GM06990 (cell line): ENCODE measurements at regions not wholly inside any gene's neighbourhood (a gene's known extent, or its start where the extent isn't known, plus 50 kb on each side); places are given as distances from the start of the nearest gene placed in this dataset.

ENCODE experiments used
- DNase-seq: peaks from one replicate; pipeline ENCODE4 v3.0.0-alpha.2; 2011; ENCODE audit not compliant: insufficient read length; ENCODE audit errors: extremely low read depth
- H3K27me3 ChIP-seq: replicated peaks from 2 replicates; pipeline ENCODE4 v1.6.0; 2011; ENCODE audit warnings: low read length; ENCODE audit not compliant: control insufficient read depth, insufficient read depth
- H3K36me3 ChIP-seq: 2 replicates; pipeline ENCODE4 v1.5.1; 2011; ENCODE audit warnings: low read length; ENCODE audit not compliant: control insufficient read depth, insufficient read depth
- H3K4me3 ChIP-seq: replicated peaks from 2 replicates; pipeline ENCODE4 v1.5.1; 2011; ENCODE audit warnings: low read depth, mild to moderate bottlenecking, control low read depth, low read length
- TF ChIP-seq, protein P1 (sequence below): IDR thresholded peaks from 2 replicates; pipeline ENCODE4 v1.5.1; 2011; ENCODE audit warnings: low read length, control low read depth, mild to moderate bottlenecking, inconsistent platforms; ENCODE audit not compliant: insufficient read depth, poor library complexity, severe bottlenecking

DNA sequence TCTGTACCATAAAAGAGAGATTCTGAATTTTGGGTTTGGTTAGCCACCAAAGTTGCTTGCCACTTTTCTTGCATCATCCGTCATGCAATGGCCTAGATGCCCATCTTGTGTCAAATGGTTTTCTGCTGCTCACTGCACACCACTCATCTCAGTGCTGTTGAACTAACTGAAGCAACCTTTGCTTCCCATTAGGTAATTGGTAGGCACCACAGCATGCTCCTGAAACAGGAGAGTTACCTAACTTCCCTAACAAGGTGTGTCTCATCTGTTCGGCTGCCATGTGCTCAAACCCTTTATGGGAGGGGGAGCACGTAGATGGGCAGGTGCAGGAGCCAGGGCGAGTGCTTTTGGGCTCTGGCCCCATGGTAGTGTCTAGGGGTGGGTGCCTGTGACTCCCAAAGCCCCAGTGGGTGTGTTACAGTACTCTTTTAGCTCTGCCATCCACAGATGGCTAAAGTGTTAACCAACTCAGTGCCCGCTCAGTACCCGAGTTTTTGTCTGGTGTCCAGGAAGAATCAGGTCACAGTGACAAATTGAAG is 147.4 kb upstream of the SPACA1 start:
- Histone ChIP-seq H3K4me3 (no peak overlapping the region), H3K27me3 (no peaks in the 10 kb centered on the region), H3K36me3 (no peaks in the 10 kb centered on the region)
- TF ChIP-seq, protein P1, sequence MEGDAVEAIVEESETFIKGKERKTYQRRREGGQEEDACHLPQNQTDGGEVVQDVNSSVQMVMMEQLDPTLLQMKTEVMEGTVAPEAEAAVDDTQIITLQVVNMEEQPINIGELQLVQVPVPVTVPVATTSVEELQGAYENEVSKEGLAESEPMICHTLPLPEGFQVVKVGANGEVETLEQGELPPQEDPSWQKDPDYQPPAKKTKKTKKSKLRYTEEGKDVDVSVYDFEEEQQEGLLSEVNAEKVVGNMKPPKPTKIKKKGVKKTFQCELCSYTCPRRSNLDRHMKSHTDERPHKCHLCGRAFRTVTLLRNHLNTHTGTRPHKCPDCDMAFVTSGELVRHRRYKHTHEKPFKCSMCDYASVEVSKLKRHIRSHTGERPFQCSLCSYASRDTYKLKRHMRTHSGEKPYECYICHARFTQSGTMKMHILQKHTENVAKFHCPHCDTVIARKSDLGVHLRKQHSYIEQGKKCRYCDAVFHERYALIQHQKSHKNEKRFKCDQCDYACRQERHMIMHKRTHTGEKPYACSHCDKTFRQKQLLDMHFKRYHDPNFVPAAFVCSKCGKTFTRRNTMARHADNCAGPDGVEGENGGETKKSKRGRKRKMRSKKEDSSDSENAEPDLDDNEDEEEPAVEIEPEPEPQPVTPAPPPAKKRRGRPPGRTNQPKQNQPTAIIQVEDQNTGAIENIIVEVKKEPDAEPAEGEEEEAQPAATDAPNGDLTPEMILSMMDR: no peak
- no peak for DNase-seq

DNA sequence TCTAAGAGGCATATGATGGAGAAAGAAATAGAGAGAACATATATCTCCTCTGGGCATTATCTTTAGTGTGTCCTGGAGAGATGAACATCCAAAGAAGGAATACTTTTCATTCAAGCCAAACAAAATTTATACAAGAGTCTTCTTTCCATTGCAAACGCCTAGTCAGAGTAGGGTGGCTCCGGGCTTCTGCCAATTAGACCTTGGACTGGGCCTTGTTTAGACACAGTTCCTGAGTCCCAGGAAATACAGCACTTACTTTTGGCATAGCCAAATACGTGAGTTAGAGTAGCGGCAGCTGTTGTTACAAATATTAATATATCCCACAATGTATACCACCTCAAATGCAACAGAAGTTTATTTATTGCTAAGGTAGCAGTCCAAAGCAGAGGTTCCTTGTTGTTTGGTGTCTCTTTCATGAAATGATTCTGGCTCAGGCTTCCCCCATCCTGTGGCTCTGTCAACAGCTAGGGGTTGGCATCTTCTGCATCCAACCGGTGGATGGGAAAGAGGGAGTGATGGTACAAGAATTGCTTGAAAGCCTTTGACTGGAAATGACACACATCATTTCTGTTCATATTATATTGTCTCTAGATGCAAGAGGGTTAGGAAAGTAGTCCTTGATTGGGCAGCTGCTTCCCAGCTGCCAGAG is 148.0 kb upstream of the SPACA1 start:
- Histone ChIP-seq H3K4me3 (no peak overlapping the region), H3K27me3 (no peaks in the 10 kb centered on the region), H3K36me3 (no peaks in the 10 kb centered on the region)
- no peak for DNase-seq
- TF ChIP-seq, protein P1: no peak

DNA sequence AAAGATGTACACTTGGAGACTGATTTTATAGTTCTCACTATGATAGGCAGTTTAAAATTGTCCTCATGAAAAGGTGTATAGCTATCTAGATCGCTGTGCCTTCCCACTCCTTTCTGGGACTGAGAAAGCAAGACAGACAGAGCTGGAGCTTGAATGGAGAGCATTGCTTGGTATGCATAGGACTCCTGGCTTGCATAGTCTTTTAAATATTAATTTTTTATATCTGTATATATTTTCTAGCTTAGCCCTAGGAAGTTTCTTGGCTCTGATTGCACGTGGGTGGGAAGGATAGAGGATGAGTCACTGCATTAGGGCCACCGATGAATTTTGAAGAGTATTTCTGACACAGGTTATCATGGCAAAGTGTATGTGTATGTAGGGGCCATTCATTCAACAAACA is 150.0 kb upstream of the SPACA1 start:
- H3K27me3 ChIP-seq: no peaks in the 10 kb centered on the region
- H3K4me3 ChIP-seq: no peak overlapping the region
- TF ChIP-seq, protein P1: no peak
- H3K36me3 ChIP-seq: no peaks in the 10 kb centered on the region
- DNase-seq: no peak

DNA sequence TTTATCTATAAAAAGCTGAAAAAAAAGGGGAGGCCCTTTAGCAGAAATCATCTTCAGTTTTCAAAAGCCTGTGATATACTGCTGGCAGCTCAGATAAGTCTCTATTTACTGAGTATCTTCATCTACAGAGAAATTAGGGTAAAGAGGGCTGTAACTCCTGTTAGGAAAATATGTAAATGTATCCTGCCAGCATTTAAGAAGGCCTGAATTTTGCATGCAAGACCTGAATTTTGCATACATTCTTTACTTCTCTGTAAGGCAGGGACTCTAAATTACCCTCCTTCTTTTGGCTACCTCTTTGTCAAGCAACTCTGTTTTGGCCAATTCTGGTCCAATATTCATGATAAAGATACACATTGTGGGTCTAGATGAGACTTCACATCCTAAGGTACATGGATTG is 150.6 kb upstream of the SPACA1 start:
- no peaks in the 10 kb centered on the region for H3K27me3 ChIP-seq
- TF ChIP-seq, protein P1: no peak
- H3K36me3 ChIP-seq: no peaks in the 10 kb centered on the region
- DNase-seq: no peak
- H3K4me3 ChIP-seq: no peak overlapping the region

DNA sequence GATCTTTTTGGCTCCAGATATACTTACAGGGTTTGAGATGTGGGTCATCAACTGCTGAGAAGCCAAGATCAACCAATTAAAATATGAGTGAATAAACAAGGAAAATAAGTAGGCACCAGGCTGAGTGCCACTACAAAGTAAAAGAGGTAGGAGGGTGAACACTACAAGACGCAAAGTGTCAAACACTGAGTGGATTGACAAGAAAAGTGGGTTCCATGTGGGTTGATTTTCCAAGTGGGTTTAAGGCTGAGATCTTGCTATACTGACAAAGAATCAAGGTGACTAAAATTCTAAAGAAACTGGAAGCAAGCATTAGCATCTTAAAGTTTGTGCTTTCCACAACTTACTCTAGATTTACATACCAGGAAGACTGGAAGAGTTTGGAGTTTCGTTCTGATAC is 160.4 kb upstream of the SPACA1 start:
- Histone ChIP-seq H3K36me3 (no peaks in the 10 kb centered on the region), H3K4me3 (no peak overlapping the region), H3K27me3 (no peaks in the 10 kb centered on the region)
- DNase-seq: no peak
- TF ChIP-seq, protein P1: no peak
